ENCODE measurements at regions not wholly inside any gene's neighbourhood (a gene's known extent, or its start where the extent isn't known, plus 50 kb on each side); places are given as distances from the start of the nearest gene placed in this dataset.
"Not testable (repeated sequence)": the region's sequence is repeated elsewhere in the genome, so short reads cannot be mapped to it uniquely, and the experiment has no call there.

DNA sequence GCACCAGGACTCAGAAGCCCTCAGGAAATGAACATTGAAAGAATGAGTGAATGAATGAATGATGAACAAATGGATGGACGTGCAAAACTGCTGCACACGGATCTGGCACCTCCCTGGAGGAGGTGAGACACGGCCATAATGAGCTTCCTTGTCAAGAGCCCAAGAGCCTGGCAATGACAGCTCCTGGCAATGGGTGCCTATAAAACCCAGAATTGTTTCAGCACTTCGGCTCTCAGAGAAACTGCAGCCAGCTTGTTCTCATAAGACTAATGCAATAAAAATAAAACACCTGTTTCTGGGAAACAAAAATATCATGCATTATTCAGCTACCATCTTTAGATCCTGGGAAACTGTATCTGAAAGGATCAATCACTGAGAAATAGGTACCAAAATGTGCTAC is 200.5 kb upstream of the SFSWAP start:
- no peak for DNase-seq (ENCODE audit: low spot score)

DNA sequence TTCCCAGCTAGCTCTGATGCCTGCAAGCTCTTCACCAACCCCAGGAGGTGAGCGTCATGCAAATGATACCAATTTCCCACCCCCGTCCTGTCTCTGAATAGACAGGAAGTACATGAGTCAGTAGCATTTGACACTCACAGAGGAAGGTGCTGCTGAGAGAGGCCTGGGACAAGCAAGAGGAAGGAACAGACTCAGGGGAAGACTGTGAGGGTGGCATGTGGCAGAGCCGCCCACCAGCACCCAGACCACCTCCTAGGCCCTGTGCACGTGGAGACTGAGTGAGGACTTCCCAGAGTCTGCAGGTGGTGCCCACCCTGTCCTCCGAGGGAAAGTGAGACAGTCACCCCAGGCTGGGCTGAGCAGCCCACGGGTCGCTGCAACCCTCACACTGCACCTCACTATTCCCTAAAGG is 199.5 kb upstream of the SFSWAP start:
- DNase-seq (ENCODE audit: low spot score), result peak; percentile 73

DNA sequence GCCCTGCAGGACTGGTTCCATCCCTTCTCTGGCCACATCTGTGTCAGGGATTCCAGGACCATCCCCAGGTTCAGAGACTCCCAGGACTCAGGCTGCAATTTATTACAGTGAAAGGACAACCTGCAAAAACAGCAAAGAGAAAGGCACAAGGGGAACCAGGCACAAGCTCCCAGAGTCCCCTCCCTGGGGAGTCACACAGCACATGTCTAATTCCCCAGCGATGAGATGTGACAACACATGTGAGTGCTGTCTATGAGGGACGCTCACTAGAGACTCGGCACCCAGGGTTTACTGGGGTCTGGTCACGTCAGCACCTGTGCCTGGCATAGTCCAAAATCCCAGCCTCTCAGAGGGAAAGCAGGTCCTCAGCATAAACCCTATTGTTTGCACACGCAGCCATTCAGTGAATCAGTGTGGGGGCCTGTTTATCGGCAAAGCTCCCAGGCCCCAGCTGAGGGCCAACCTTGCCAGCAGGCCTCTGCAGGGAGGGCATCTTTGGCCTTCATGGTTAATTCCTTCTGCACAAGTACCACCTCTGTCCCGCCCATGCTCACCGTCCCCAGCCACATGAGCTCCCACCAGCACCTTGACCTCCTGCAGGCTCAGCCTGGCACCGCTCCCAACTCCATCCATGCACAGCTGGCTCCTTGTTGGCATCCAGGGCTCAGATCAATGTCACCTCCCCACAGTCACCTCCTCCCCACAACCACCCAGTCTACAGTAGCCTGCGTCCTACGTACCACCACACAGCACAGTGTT is 198.9 kb upstream of the SFSWAP start:
- no peak for DNase-seq (ENCODE audit: low spot score)

DNA sequence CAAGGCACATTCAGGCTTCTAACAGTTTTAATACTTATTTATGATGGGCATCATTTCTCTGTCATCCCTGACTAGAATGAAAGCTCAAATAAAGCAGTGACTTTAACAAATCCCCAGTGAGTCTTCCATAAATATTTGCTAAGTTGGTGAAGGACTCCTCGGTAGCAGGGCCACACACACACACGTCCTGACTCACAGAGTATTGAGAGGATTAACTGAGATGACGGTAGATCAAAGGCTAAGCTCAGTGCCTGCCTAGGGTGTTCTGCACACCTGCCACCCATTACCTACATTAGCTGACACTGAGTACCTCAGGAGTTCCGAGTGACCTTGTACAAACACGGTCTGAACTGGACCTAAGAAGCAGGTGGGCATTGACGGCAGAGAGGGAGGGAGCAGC is 197.3 kb upstream of the SFSWAP start:
- DNase-seq (ENCODE audit: low spot score), result no peak

DNA sequence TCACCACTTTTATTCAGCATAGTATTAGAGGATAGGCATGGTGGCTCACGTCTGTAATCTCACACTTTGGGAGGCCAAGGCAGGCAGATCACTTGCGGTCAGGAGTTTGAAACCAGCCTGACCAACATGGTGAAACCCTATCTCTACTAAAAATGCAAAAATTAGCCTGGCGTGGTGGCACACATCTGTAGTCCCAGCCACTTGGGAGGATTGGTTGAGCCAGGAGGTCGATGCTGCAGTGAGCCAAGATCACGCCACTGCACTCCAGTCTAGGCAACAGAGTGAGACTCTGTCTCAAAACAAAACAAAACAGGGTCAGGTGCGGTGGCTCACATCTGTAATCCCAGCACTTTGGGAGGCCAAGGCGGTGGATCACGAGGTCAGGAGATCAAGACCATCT is 190.3 kb upstream of the SFSWAP start:
- DNase-seq (ENCODE audit: low spot score), result not testable (repeated sequence)

DNA sequence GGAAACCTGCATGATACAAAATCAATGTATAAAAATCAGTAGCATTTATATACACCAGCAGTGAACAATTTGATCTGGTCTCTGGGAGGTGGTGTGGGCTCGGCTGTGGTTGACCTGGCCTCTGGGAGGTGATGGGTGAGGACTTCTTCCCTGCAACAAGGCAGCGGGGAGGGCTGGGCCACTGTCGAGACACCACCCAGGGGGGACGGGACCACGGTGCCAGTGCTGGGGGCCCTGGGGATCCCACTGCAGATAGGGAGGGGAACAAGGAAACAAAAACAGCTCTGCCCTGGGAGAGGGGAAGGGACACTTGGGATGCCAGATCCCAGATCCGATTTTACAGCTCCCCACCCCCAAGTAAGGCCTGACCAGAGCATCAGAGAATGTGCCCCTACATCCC is 189.6 kb upstream of the SFSWAP start:
- DNase-seq (ENCODE audit: low spot score), result no peak

DNA sequence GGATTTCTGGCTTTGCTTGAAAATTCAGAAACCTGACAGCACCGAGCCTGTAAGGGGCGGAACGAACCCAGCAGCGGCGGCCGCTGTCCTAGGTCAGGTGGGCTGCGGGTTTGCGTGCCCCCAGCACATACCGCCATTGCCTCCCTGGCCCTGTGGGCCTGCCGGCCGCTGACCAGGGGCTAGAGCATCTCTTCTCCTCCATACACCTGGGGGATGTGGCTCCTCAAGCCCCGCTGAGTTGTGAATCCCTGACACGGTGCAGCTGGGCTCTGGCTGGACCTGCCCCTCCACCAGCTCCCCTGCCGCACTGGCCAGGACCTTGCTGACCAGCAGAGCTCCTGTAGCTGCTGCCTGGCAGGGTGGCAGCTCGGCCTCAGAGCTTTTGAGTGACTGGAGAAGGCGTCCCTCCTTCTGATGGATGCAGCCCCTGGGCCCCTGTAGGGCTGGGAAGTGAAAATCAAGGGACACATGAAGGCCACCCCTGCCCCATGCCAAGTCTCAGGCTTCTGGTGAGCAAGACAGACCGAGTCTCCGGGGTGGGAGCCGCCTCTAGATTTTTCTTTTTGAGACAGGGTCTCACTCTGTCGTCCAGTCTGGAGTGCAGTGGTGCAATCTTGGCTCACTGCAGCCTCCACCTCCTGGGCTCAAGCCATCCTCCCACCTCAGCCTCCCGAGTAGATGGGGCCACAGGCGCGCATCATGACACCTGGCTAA is 184.9 kb upstream of the SFSWAP start:
- no peak for DNase-seq (ENCODE audit: low spot score)

DNA sequence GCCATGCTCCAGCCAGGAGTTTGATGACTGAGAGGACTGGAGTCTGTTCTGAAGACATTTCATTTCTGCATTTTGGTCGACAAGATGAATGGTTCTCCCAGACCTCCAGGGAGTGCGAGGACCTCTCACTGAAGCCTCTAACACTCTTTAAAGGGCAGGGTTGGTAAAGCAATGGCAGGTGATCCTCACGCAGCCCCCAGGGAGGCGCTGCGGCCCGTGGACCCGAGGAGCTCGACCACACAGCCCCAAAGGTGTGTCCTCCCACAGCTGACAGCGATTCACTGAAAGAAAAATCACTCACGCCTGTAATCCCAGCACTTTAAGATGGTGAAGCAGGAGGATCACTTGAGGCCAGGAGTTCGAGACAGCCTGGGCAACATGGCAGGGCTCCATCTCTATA is 183.8 kb upstream of the SFSWAP start:
- no peak for DNase-seq (ENCODE audit: low spot score)

DNA sequence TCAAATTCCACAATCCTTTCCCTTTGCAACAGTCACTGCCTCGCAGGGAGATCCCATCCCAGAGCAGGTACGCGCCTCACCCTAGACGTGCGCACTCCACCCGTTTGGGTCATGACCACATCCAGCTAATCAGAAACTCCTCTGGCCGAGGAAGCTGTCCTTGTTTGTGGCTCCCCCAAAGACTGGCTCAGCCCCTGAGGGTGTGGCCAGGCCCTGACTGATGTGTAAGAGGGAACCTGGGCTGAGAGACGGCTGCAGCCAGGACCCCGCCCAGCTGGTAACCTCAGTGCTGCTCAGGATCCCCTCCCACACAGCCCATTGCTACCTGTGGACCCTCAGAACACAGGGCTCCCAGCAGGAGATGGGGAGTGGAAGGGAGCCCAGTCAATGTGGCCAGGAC is 183.2 kb upstream of the SFSWAP start:
- DNase-seq (ENCODE audit: low spot score), result no peak

DNA sequence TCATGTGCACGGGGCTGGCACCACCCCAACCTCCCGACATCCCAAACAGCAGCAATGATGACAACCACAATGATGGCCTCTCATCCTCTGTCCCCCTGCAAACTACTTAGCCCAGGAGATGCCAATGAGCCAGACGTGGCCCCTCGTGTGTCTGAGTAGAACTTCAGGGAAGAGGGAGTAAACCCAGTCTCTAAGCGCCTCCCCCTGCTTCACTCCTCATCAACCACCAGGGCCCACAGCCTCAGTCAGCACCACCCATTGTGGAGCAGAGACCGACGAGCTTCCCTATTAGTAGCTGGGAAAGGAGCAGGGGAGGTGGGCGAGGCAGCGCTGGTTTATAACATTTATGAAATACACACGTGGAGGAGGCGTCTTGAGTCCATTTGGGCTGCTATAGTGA is 182.7 kb upstream of the SFSWAP start:
- no peak for DNase-seq (ENCODE audit: low spot score)

DNA sequence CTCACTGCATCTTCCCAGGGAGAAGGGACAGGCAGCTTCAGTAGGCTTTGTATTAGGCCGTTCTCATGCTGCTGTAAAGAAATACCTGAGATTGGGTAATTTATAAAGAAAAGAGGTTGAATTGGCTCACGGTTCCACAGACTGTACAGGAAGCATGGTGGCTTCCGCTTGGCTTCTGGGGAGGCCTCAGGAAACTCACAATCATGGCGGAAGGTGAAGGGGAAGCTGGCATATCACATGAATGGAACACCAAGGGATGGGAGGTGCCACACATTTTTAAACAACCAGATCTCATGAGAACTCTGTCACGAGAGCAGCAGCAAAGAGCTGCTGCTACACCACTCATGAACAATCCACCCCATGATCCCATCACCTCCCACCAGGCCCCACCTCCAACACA is 182.2 kb upstream of the SFSWAP start:
- DNase-seq (ENCODE audit: low spot score), result no peak

DNA sequence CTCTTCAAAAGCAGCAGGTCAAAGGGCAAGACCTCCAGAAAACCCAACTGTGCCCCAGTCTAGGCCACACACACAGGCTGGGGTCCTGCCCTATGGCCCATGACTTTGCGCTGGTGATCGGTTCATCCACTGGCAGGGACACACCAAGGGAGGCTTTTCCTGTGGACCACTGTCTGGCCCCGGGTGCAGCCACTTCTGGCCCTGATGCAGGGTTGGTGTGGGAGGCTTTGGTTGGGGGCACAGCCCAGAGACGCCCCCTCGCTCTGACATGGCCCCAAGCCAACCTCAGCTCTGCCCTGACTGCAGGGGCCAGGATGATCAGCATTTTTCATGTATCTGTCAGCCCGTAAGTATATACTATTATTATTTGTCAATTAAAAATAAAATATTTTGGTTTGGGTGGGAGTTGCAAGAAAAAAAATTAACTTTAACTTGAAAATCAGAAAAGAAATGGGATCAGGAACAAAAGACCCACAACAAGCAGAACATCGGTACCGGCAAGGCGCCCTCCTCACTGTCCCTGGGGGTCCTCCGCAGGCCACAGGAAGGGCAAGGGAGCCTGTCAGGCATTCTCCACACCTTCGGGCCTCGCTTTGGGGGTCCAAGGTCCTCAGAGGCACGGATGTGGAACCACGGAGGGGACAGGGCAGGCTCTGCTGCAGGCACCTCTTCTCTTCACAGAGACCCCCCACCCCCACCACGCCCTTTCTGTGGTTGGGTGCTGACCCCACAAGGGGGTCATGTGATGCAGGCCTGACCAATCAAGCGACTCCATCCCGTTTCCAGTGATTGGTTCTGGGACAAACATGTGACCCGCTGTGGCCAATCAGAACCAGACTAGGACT is 181.5 kb upstream of the SFSWAP start:
- DNase-seq (ENCODE audit: low spot score), result no peak

DNA sequence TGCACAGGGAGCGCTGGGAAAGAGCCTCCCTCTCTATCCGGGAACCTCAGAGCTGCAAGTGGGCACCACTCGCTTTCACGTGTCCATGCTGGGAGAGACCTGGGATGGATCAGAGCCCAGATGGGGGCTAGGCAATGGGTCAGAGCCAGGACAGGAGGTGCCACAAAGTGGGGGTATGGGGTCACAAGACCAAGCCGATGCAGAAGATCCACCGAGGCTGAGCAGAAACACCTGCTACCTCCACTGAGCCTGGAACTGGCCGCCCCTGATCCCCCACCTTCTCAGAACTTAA is 180.9 kb upstream of the SFSWAP start:
- DNase-seq (ENCODE audit: low spot score), result no peak

DNA sequence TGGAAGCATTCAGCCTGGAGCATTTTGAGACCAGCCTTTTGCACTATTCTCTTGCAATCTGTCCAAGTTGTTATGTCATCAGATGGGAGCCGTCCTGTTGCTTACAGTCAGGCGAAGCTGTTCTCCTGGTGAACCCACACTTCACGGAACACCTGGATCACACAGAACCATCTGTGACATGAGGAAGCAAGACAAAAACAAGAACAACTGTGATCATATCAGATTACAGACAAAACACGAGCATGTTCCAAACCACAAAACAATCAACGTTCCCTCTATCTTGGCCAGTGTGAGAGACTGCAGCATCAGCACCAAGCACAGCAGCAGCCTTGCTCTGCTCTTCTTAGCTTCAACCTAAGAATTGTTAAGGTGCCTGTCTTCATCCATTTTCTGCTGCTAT is 180.5 kb upstream of the SFSWAP start:
- no peak for DNase-seq (ENCODE audit: low spot score)

DNA sequence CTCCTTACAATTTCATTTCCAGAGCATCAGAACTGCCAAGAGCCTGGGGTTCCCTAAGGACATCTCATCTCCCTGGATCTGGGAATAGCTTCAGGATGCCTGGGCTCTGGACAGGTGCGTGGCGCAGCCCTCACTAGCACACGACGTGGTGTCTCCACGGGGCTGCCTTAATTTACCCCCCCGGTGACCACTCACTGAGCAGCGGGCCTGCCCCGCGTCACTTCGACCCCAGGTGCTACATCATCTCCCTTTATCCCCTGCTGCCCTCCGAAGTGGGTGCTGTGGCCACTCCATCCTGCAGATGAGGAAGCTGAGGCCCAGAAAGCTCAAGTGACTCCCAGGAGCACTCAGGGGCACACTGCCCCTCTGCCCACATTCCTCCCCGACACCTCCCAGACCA is 177.8 kb upstream of the SFSWAP start:
- no peak for DNase-seq (ENCODE audit: low spot score)

DNA sequence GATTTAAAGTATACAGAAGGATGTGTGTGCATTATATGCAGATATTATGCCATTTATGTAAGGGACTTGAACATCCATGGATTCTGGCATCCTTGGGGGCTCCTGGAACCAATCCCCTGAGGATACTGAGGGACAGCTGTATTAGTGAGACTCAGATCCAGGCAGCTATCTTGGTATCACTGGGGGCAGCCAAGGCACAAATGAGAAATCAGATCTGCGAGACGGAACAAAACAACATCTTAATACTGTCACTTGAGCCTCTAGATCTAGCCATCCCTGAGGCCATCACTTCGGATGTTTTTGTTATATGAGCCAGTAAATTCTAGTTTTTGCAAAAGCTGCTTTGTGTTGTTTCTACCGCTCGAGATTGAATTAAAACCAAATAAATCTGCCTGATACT is 175.1 kb upstream of the SFSWAP start:
- DNase-seq (ENCODE audit: low spot score), result no peak

DNA sequence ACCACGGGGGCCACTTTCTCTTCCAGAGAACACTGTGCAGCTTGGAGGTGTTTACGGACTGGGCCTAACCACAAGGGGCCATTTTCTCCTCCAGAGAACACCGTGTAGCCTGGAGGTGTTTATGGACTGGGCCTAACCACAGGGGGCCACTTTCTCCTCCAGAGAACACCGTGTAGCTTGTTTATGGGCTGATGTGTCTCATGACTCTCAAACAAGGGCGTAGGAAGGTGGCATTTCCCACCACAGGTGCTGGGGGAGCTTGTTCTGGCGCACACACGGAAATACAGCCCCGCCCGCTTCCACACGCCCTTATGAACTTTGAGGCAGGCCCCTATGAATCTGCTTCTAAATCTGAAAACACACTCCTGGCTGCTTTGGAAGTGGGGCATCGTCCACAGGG is 174.6 kb upstream of the SFSWAP start:
- peak; percentile 45 for DNase-seq (ENCODE audit: low spot score)

DNA sequence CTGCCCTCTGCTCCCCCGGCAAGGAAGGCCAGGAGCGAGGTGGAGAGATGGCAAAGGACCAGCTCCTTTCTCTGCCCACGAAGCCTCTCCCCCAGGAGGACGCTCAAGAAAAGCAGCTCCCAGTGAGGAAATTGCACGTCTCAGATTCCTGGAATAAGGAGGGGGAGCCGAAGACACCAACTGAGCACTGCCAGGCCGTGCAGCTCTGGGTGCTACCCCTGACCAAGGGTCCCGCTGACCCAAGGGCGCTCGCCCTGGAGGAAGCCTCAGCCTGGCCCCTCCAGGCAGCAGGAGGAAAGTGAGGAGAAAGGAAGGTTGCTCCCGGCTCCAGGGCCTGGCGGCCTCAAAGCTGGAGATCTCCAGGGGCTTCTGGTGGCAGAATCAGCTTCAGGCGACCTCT is 174.1 kb upstream of the SFSWAP start:
- no peak for DNase-seq (ENCODE audit: low spot score)

DNA sequence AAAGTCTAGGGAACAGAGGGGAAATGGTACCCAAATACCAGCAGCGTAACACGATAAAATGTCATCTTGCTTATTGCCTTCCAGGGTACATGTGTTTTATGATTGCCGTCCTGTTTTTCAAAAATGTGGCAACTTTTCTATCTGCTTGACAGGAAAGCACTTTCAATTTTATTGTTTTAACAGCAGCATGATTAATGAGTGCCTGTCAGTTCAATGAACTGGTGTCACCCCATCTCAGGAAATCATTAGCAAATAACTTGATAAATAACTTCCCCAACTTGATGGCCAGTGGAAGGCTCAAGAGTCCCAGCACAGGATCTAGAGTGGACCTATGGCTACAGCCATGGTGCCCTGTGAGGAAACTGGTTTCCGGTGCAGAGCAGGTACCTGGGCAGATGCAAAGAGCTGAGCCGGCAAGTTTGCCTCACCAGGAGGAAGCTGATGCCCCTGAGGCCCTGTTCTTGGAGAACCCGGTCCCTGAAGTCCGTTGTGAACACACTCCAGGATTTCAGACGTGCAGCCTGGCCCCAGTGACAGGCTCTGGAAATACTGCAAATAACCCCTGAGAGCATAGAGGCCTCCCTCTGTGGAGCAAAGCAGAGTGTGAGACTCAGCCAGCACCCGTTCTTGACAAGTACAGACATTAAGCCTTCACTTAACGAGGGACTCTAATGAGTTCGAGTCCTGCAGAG is 173.5 kb upstream of the SFSWAP start:
- no peak for DNase-seq (ENCODE audit: low spot score)

DNA sequence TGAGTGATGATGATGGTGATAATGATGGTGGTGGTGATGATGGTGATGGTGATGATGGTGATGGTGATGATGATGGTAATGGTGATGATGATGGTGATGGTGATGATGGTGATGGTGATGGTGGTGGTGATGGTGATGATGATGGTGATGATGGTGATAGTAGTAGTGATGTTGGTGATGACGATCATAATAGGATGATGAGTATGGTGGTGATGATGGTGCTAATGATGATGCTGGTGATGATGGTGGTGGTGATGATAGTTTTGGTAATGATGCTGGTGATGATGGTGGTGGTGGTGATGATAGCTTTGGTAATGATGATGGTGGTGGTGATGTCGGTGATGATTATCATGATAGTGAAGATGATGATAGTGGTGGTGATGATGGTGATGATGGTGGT is 171.5 kb upstream of the SFSWAP start:
- no peak for DNase-seq (ENCODE audit: low spot score)

DNA sequence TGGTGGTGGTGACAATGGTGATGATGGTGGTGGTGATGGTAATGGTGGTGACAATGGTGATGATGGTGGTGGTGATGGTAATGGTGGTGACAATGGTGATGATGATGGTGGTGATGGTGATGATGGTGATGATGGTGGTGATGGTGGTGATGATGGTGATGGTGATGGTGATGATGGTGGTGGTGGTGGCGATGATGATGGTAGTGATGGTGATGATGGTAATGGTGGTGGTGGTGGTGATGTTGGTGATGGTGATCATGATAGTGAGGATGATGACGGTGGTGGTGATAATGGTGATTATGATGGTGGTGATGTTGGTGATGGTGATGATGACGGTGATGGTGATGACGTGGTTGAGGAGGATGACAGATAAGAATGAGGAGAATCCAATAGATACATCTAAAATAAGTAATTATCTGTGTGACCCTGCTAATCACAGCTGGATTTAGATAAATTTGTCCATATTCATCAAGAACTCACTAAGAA is 170.7 kb upstream of the SFSWAP start:
- DNase-seq (ENCODE audit: low spot score), result no peak

DNA sequence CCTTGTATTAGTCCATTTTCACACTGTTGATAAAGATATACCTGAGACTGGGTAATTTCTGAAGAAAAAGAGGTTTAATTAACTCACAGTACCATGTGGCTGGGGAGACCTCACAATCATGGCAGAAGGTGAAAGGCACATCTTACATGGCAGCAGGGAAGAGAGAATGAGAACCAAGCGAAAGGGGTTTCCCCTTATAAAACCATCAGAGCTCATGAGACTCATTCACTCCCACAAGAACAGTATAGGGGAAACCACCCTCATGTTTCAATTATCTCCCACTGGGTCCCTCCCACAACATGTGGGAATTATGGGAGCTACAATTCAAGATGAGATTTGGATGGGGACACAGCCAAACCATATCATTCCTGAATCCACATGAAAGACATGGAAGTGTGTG is 169.4 kb upstream of the SFSWAP start:
- not testable (repeated sequence) for DNase-seq (ENCODE audit: low spot score)

Data from CD4-positive, alpha-beta T cell treated with Interleukin-2 at 100 ng/mL for 4 hours (primary cell).